ENCODE measurements at regions not wholly inside any gene's neighbourhood (a gene's known extent, or its start where the extent isn't known, plus 50 kb on each side); places are given as distances from the start of the nearest gene placed in this dataset.
A peak's percentile ranks its signal among the peaks of the same experiment; 100 is the strongest.
"Not testable (repeated sequence)": the region's sequence is repeated elsewhere in the genome, so short reads cannot be mapped to it uniquely, and the experiment has no call there.

- Histone ChIP-seq H3K4me1 (ENCODE audit: insufficient read depth, poor library complexity, severe bottlenecking) (no peaks in the 10 kb centered on the region), H3K27ac (ENCODE audit: poor library complexity, severe bottlenecking) (no peak overlapping the region), H3K4me3 (ENCODE audit: severe bottlenecking) (no peak overlapping the region), H3K27me3 (ENCODE audit: insufficient read depth, poor library complexity, severe bottlenecking) (no peaks in the 10 kb centered on the region), H3K9me3 (ENCODE audit: severe bottlenecking) (no peaks in the 10 kb centered on the region), H3K36me3 (ENCODE audit: low read depth) (no peaks in the 10 kb centered on the region)
- ATAC-seq (ENCODE audit: low read depth), result no peak; the same call in 2 of the 3 replicates
- peak; percentile 42 for TF ChIP-seq CTCF (IDR thresholded peaks at IDR 0.05; ENCODE audit: poor library complexity, severe bottlenecking)
- no peak for DNase-seq (ENCODE audit: low spot score)
Observed at GRCh38 chr4:93897559-93897958, 69.0 kb downstream of the ATOH1 start.

GRCh38 chr4:93908778-93909177, 80.2 kb downstream of the ATOH1 start:
- no peak overlapping the region for H3K4me3 ChIP-seq (ENCODE audit: severe bottlenecking)
- DNase-seq (ENCODE audit: low spot score) (no peak), ATAC-seq (ENCODE audit: low read depth) (no peak)
- no peaks in the 10 kb centered on the region for H3K27me3 ChIP-seq (ENCODE audit: insufficient read depth, poor library complexity, severe bottlenecking)
- H3K27ac ChIP-seq (ENCODE audit: poor library complexity, severe bottlenecking), result no peak overlapping the region
- no peaks in the 10 kb centered on the region for H3K9me3 ChIP-seq (ENCODE audit: severe bottlenecking)
- no peak for TF ChIP-seq CTCF (IDR thresholded peaks at IDR 0.05; ENCODE audit: poor library complexity, severe bottlenecking)
- no peaks in the 10 kb centered on the region for H3K36me3 ChIP-seq (ENCODE audit: low read depth)
- no peaks in the 10 kb centered on the region for H3K4me1 ChIP-seq (ENCODE audit: insufficient read depth, poor library complexity, severe bottlenecking)

GRCh38 chr4:93911671-93912070, 83.1 kb downstream of the ATOH1 start:
- Histone ChIP-seq H3K4me3 (ENCODE audit: severe bottlenecking) (no peak overlapping the region), H3K36me3 (ENCODE audit: low read depth) (no peaks in the 10 kb centered on the region), H3K27ac (ENCODE audit: poor library complexity, severe bottlenecking) (no peak overlapping the region), H3K9me3 (ENCODE audit: severe bottlenecking) (no peaks in the 10 kb centered on the region), H3K4me1 (ENCODE audit: insufficient read depth, poor library complexity, severe bottlenecking) (no peaks in the 10 kb centered on the region), H3K27me3 (ENCODE audit: insufficient read depth, poor library complexity, severe bottlenecking) (no peaks in the 10 kb centered on the region)
- TF ChIP-seq CTCF (IDR thresholded peaks at IDR 0.05; ENCODE audit: poor library complexity, severe bottlenecking), result no peak
- DNase-seq (ENCODE audit: low spot score) (no peak), ATAC-seq (ENCODE audit: low read depth) (peak; percentile 44; the same call in 1 of the 3 replicates)

GRCh38 chr4:93912146-93912545, 83.6 kb downstream of the ATOH1 start:
- H3K27me3 ChIP-seq (ENCODE audit: insufficient read depth, poor library complexity, severe bottlenecking), result no peaks in the 10 kb centered on the region
- H3K4me3 ChIP-seq (ENCODE audit: severe bottlenecking), result no peak overlapping the region
- no peak for TF ChIP-seq CTCF (IDR thresholded peaks at IDR 0.05; ENCODE audit: poor library complexity, severe bottlenecking)
- no peaks in the 10 kb centered on the region for H3K9me3 ChIP-seq (ENCODE audit: severe bottlenecking)
- no peaks in the 10 kb centered on the region for H3K36me3 ChIP-seq (ENCODE audit: low read depth)
- no peaks in the 10 kb centered on the region for H3K4me1 ChIP-seq (ENCODE audit: insufficient read depth, poor library complexity, severe bottlenecking)
- ATAC-seq (ENCODE audit: low read depth) (no peak; the same call in 2 of the 3 replicates), DNase-seq (ENCODE audit: low spot score) (no peak)
- H3K27ac ChIP-seq (ENCODE audit: poor library complexity, severe bottlenecking), result no peak overlapping the region

GRCh38 chr4:93918856-93919255, 90.3 kb downstream of the ATOH1 start:
- DNase-seq (ENCODE audit: low spot score) (no peak), ATAC-seq (ENCODE audit: low read depth) (no peak)
- no peaks in the 10 kb centered on the region for H3K4me1 ChIP-seq (ENCODE audit: insufficient read depth, poor library complexity, severe bottlenecking)
- no peaks in the 10 kb centered on the region for H3K27me3 ChIP-seq (ENCODE audit: insufficient read depth, poor library complexity, severe bottlenecking)
- no peaks in the 10 kb centered on the region for H3K9me3 ChIP-seq (ENCODE audit: severe bottlenecking)
- H3K27ac ChIP-seq (ENCODE audit: poor library complexity, severe bottlenecking), result no peak overlapping the region
- no peaks in the 10 kb centered on the region for H3K36me3 ChIP-seq (ENCODE audit: low read depth)
- no peak overlapping the region for H3K4me3 ChIP-seq (ENCODE audit: severe bottlenecking)
- no peak for TF ChIP-seq CTCF (IDR thresholded peaks at IDR 0.05; ENCODE audit: poor library complexity, severe bottlenecking)

GRCh38 chr4:93923570-93923969, 95.0 kb downstream of the ATOH1 start:
- not testable (repeated sequence) for H3K36me3 ChIP-seq (ENCODE audit: low read depth); H3K9me3 ChIP-seq (ENCODE audit: severe bottlenecking); H3K27me3 ChIP-seq (ENCODE audit: insufficient read depth, poor library complexity, severe bottlenecking); DNase-seq (ENCODE audit: low spot score); H3K4me3 ChIP-seq (ENCODE audit: severe bottlenecking); ATAC-seq (ENCODE audit: low read depth); H3K27ac ChIP-seq (ENCODE audit: poor library complexity, severe bottlenecking); H3K4me1 ChIP-seq (ENCODE audit: insufficient read depth, poor library complexity, severe bottlenecking)

All from RWPE2 (cell line).